ENCODE measurements at regions not wholly inside any gene's neighbourhood (a gene's known extent, or its start where the extent isn't known, plus 50 kb on each side); places are given as distances from the start of the nearest gene placed in this dataset.

DNA sequence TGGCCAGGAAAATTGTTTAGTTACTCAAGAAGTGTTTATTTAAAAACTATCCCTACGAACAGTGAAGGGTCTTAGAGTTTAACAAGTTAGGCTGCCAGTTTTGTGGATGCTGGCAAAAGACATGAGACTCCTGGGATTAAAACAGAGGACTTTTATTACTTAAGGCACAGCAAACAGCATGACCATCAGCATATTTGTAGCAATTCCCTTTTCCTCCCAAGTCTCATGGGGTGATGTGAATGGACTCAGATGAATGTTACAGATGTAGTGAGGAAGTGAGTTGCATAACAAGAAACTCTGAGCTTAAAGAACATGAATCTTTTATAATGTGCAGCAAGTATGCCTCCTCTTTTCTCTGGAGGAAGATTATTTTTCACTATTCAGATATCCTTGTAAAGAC, 695.8 kb downstream of the RPS29 start:
- TF ChIP-seq GATA2 (CRISPR knock-in tag; IDR thresholded peaks at IDR 0.05) (no peak), RAD21 (IDR thresholded peaks at IDR 0.05; ENCODE audit: low read length) (no peak), GABPA (IDR thresholded peaks at IDR 0.05; ENCODE audit: low read depth) (no peak), RXRA (IDR thresholded peaks at IDR 0.05; ENCODE audit: borderline replicate concordance, low read depth) (no peak), POLR2AphosphoS5 (IDR thresholded peaks at IDR 0.05; ENCODE audit: low read depth, low read length) (no peak), YY1 (IDR thresholded peaks at IDR 0.05; ENCODE audit: low read depth) (no peak), CHD2 (IDR thresholded peaks at IDR 0.05; ENCODE audit: low read length, partially characterized antibody) (no peak)
- TF ChIP-seq, protein P1, sequence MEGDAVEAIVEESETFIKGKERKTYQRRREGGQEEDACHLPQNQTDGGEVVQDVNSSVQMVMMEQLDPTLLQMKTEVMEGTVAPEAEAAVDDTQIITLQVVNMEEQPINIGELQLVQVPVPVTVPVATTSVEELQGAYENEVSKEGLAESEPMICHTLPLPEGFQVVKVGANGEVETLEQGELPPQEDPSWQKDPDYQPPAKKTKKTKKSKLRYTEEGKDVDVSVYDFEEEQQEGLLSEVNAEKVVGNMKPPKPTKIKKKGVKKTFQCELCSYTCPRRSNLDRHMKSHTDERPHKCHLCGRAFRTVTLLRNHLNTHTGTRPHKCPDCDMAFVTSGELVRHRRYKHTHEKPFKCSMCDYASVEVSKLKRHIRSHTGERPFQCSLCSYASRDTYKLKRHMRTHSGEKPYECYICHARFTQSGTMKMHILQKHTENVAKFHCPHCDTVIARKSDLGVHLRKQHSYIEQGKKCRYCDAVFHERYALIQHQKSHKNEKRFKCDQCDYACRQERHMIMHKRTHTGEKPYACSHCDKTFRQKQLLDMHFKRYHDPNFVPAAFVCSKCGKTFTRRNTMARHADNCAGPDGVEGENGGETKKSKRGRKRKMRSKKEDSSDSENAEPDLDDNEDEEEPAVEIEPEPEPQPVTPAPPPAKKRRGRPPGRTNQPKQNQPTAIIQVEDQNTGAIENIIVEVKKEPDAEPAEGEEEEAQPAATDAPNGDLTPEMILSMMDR (IDR thresholded peaks at IDR 0.05) = no peak
- TF ChIP-seq, protein P2, sequence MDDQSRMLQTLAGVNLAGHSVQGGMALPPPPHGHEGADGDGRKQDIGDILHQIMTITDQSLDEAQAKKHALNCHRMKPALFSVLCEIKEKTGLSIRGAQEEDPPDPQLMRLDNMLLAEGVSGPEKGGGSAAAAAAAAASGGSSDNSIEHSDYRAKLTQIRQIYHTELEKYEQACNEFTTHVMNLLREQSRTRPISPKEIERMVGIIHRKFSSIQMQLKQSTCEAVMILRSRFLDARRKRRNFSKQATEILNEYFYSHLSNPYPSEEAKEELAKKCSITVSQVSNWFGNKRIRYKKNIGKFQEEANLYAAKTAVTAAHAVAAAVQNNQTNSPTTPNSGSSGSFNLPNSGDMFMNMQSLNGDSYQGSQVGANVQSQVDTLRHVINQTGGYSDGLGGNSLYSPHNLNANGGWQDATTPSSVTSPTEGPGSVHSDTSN (IDR thresholded peaks at IDR 0.05) = no peak

Data from SK-N-SH (cell line).